Adrenal gland (tissue), 9 donors: ENCODE measurements at regions not wholly inside any gene's neighbourhood (a gene's known extent, or its start where the extent isn't known, plus 50 kb on each side); places are given as distances from the start of the nearest gene placed in this dataset.

Experiments used
- DNase-seq, 7 donors: peaks; one replicate each; pipeline ENCODE4 v3.0.0-alpha.2; 2019 to 2020
- H3K27ac ChIP-seq, 5 donors: fragments of 200-600 bp; sonication (generic) in 4 of 5; 1 replicate in 3 of 5; 2 replicates in 2 of 5; pipeline versions ENCODE4 v1.5.1 to v1.8.0; 2016 to 2020; ENCODE audit warnings: mild to moderate bottlenecking in 1 of 5
- H3K27me3 ChIP-seq: fragments of 200-600 bp; 2 replicates; pipeline ENCODE4 v1.8.0; 2021
- H3K36me3 ChIP-seq, 2 donors: fragments of 200-600 bp; replicated peaks in 1 of 2; 1 replicate in 1 of 2; 2 replicates in 1 of 2; pipeline versions ENCODE4 v1.5.1 to v1.8.0; 2018 to 2022
- H3K4me1 ChIP-seq, 2 donors: fragments of 200-600 bp; replicated peaks in 1 of 2; 1 replicate in 1 of 2; 2 replicates in 1 of 2; pipeline versions ENCODE4 v1.5.1 to v1.8.0; 2018 to 2021
- H3K4me3 ChIP-seq, 4 donors: fragments of 200-600 bp; sonication (generic) in 3 of 4; one replicate each; pipeline ENCODE4 v1.5.1; 2016 to 2018
- H3K9me3 ChIP-seq, 3 donors: fragments of 200-600 bp; sonication (generic) in 1 of 3; replicated peaks in 1 of 3; 1 replicate in 2 of 3; 2 replicates in 1 of 3; pipeline versions ENCODE4 v1.5.1 to v1.8.0; 2016 to 2021
- CTCF ChIP-seq, 6 experiments: fragments of 450-650 bp in 4 of 6; fragments of 200-600 bp in 2 of 6; sonication (generic) in 1 of 6; IDR thresholded peaks; 1 replicate in 5 of 6; 2 replicates in 1 of 6; pipeline versions ENCODE4 v1.5.1 to v1.8.0; 2016 to 2021; ENCODE audit warnings: antibody characterized with exemption in 6 of 6, mild to moderate bottlenecking in 2 of 6, moderate library complexity in 1 of 6
- POLR2A ChIP-seq, 2 donors: fragments of 450-650 bp; IDR thresholded peaks; one replicate each; pipeline ENCODE4 v1.6.1; 2017; ENCODE audit warnings: antibody characterized with exemption in 2 of 2, mild to moderate bottlenecking in 2 of 2, moderate library complexity in 1 of 2
- WGBS, 4 donors: extraction: QIAGEN DNeasy Blood & Tissue Kit in 2 of 4; methylation state at CpG; one replicate each; pipeline versions ENCODE4 v1.1.5 to v1.1.7; 2013 to 2017; 5-methylcytosine and 5-hydroxymethylcytosine counted together
- intact Hi-C, 2 donors: fragments of 100-400 bp; cut with DNase I; formaldehyde crosslinking; loops; one replicate each; pipeline versions ENCODE4 v1.14.1 to v1.15.0; 2022 to 2023
- donor health status: healthy with polysubstance abuse.
- donor health status: Bipolar disorder and iron deficiency.
- donor health status: DM: yes; HTN: yes; CAD: no.
- donor health status: DM: no; HTN: no; CAD: no.
- donor health status: DM: no; HTN: no; CAD: no.

- no peaks in the 10 kb centered on the region for H3K27me3 ChIP-seq
- no peak for TF ChIP-seq CTCF (IDR thresholded peaks at IDR 0.05)
- no peak for TF ChIP-seq POLR2A (IDR thresholded peaks at IDR 0.05)
- H3K27ac ChIP-seq: no peak overlapping the region
- intact Hi-C loops: no loop called here
- no peak overlapping the region for H3K4me3 ChIP-seq
- no peak for DNase-seq
- 78 to 96% (median 92%) methylated on average over 1 of the region's 1 CpG for WGBS, 4 donors
- no peaks in the 10 kb centered on the region for H3K36me3 ChIP-seq
- H3K9me3 ChIP-seq: no peaks in the 10 kb centered on the region
- H3K4me1 ChIP-seq: no peaks in the 10 kb centered on the region
Measured at GRCh38 chr10:55353414-55353813, 552.4 kb upstream of the PCDH15 start.

- H3K9me3 ChIP-seq: no peaks in the 10 kb centered on the region
- intact Hi-C loops: no loop called here
- H3K27ac ChIP-seq: no peak overlapping the region
- 43 to 93% (median 69%) methylated on average over 2 of the region's 2 CpGs for WGBS, 4 donors
- H3K36me3 ChIP-seq: no peaks in the 10 kb centered on the region
- H3K4me3 ChIP-seq: no peak overlapping the region
- TF ChIP-seq POLR2A (IDR thresholded peaks at IDR 0.05) (no peak), CTCF (IDR thresholded peaks at IDR 0.05) (no peak)
- DNase-seq: no peak
- no peaks in the 10 kb centered on the region for H3K4me1 ChIP-seq
- H3K27me3 ChIP-seq: no peaks in the 10 kb centered on the region
Measured at GRCh38 chr10:55351431-55351830, 550.4 kb upstream of the PCDH15 start.

- H3K4me3 ChIP-seq: no peak overlapping the region
- intact Hi-C loops: no loop called here
- H3K27ac ChIP-seq: no peak overlapping the region
- DNase-seq: no peak
- no peaks in the 10 kb centered on the region for H3K36me3 ChIP-seq
- no peaks in the 10 kb centered on the region for H3K9me3 ChIP-seq
- H3K27me3 ChIP-seq: no peaks in the 10 kb centered on the region
- TF ChIP-seq POLR2A (IDR thresholded peaks at IDR 0.05): no peak
- TF ChIP-seq CTCF (IDR thresholded peaks at IDR 0.05): no peak
- no peaks in the 10 kb centered on the region for H3K4me1 ChIP-seq
Measured at GRCh38 chr10:55348534-55348933, 547.5 kb upstream of the PCDH15 start.

- Histone ChIP-seq H3K36me3 (no peaks in the 10 kb centered on the region), H3K9me3 (no peaks in the 10 kb centered on the region), H3K4me1 (peaks cover 4 to 16% of the 10 kb centered on the region in 2 donors), H3K4me3 (no peak overlapping the region), H3K27me3 (no peaks in the 10 kb centered on the region), H3K27ac (no peak overlapping the region)
- 14 to 36% (median 25%) methylated on average over 1 of the region's 1 CpG for WGBS, 4 donors
- intact Hi-C loops: no loop called here
- DNase-seq: no peak
- no peak for TF ChIP-seq POLR2A (IDR thresholded peaks at IDR 0.05)
- TF ChIP-seq CTCF (IDR thresholded peaks at IDR 0.05): no peak
Measured at GRCh38 chr10:55330486-55330885, 529.5 kb upstream of the PCDH15 start.
